DOHH2 (cell line): ENCODE measurements at regions not wholly inside any gene's neighbourhood (a gene's known extent, or its start where the extent isn't known, plus 50 kb on each side); places are given as distances from the start of the nearest gene placed in this dataset.

Source experiments
- EZH2phosphoT487 ChIP-seq: fragments of 200-600 bp; sonication (generic); IDR thresholded peaks from 2 replicates; pipeline ENCODE4 v1.6.1; 2017; ENCODE audit warnings: borderline replicate concordance, mild to moderate bottlenecking, antibody characterized with exemption, low read length, moderate library complexity, mixed read lengths
- TF ChIP-seq, protein P1 (sequence below): fragments of 200-600 bp; sonication (generic); IDR thresholded peaks from one replicate; pipeline ENCODE4 v1.5.1; 2014; ENCODE audit warnings: antibody characterized with exemption, mild to moderate bottlenecking, low read depth, low read length; ENCODE audit not compliant: poor library complexity, severe bottlenecking

DNA sequence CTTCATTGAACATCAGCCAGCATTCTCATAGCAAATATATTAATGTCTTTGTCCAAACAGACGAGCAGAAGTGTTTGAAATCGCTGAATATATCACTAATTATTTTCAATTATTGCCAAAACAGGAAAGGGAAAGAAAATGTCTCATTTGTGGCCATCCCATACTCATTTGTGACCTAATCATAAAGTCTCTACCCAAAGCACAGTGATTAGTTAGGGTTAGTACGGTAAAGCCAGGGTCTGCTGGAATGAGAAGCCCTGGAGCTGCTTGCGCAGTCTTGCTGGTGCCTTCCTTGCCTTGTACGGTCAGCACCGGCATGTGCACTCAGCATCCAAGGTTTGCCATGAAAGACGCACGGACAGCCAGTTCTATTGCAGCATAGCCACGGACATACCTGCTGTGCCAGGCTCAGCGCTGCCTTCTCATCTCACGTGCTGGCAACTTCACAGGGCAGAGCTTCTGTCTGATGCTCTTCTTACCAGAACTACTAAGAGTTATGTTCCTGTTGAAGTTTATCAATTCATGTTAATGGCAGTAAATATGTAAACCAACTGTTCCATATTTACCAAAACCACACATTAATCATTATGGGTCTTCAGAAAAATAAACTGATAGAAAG, 74.7 kb upstream of the POU2AF2 start:
- TF ChIP-seq, protein P1, sequence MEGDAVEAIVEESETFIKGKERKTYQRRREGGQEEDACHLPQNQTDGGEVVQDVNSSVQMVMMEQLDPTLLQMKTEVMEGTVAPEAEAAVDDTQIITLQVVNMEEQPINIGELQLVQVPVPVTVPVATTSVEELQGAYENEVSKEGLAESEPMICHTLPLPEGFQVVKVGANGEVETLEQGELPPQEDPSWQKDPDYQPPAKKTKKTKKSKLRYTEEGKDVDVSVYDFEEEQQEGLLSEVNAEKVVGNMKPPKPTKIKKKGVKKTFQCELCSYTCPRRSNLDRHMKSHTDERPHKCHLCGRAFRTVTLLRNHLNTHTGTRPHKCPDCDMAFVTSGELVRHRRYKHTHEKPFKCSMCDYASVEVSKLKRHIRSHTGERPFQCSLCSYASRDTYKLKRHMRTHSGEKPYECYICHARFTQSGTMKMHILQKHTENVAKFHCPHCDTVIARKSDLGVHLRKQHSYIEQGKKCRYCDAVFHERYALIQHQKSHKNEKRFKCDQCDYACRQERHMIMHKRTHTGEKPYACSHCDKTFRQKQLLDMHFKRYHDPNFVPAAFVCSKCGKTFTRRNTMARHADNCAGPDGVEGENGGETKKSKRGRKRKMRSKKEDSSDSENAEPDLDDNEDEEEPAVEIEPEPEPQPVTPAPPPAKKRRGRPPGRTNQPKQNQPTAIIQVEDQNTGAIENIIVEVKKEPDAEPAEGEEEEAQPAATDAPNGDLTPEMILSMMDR, result no peak
- TF ChIP-seq EZH2phosphoT487, result no peak
